OCI-LY3 (cell line): ENCODE measurements at regions not wholly inside any gene's neighbourhood (a gene's known extent, or its start where the extent isn't known, plus 50 kb on each side); places are given as distances from the start of the nearest gene placed in this dataset.

Experiments used
- H2AFZ ChIP-seq: fragments of 200-600, 300-600 bp; shearing (Covaris generic); 2 replicates; pipeline ENCODE4 v1.6.0; 2014; ENCODE audit warnings: antibody characterized with exemption, low read depth, low read length
- H3K27ac ChIP-seq: fragments of 200-600, 300-600 bp; sonication (generic); 2 replicates; pipeline ENCODE4 v1.5.1; 2014; ENCODE audit warnings: mild to moderate bottlenecking, low read length, moderate library complexity, mixed read lengths
- H3K27me3 ChIP-seq: fragments of 200-600, 300-600 bp; sonication (generic); 2 replicates; pipeline ENCODE4 v1.6.1; 2014; ENCODE audit warnings: low read depth, low read length, mixed read lengths
- H3K36me3 ChIP-seq: fragments of 200-600, 300-600 bp; sonication (generic); replicated peaks from 2 replicates; pipeline ENCODE3; 2014; ENCODE audit warnings: low read depth, low read length, mixed read lengths
- H3K4me1 ChIP-seq: fragments of 300-600, 200-600 bp; sonication (generic); 2 replicates; pipeline ENCODE4 v1.6.1; 2014; ENCODE audit warnings: low read length, mixed read lengths
- H3K4me2 ChIP-seq: fragments of 200-600, 300-600 bp; sonication (generic); 2 replicates; pipeline ENCODE4 v1.6.1; 2014; ENCODE audit warnings: low read length, mixed read lengths
- H3K4me3 ChIP-seq: fragments of 300-600, 200-600 bp; sonication (generic); 2 replicates; pipeline ENCODE4 v1.5.1; 2014; ENCODE audit warnings: antibody characterized with exemption, mild to moderate bottlenecking, low read length, moderate library complexity
- H3K79me2 ChIP-seq: fragments of 300-600, 200-600 bp; shearing (Covaris generic); 2 replicates; pipeline ENCODE4 v1.6.1; 2014; ENCODE audit warnings: mild to moderate bottlenecking, low read length, mixed read lengths
- H3K9ac ChIP-seq: fragments of 300-600, 200-600 bp; shearing (Covaris generic); 2 replicates; pipeline ENCODE4 v1.6.0; 2014; ENCODE audit warnings: mild to moderate bottlenecking, low read length, moderate library complexity
- H3K9me3 ChIP-seq: fragments of 200-600, 300-600 bp; shearing (Covaris generic); 2 replicates; pipeline ENCODE4 v1.6.1; 2014; ENCODE audit warnings: low read length, mixed read lengths; ENCODE audit not compliant: insufficient read depth
- H4K20me1 ChIP-seq: fragments of 200-600, 300-600 bp; sonication (generic); 2 replicates; pipeline ENCODE4 v1.6.1; 2016; ENCODE audit warnings: low read length, mixed read lengths; ENCODE audit not compliant: insufficient read depth
- EZH2phosphoT487 ChIP-seq: fragments of 200-600 bp; shearing (Covaris generic); IDR thresholded peaks from 2 replicates; pipeline ENCODE4 v1.6.1; 2018; ENCODE audit warnings: antibody characterized with exemption, mixed run types, low read depth
- TF ChIP-seq, protein P1 (sequence below): fragments of 200-600, 300-600 bp; sonication (generic); IDR thresholded peaks from 2 replicates; pipeline ENCODE4 v1.5.1; 2014; ENCODE audit warnings: antibody characterized with exemption, low read length, low read depth

DNA sequence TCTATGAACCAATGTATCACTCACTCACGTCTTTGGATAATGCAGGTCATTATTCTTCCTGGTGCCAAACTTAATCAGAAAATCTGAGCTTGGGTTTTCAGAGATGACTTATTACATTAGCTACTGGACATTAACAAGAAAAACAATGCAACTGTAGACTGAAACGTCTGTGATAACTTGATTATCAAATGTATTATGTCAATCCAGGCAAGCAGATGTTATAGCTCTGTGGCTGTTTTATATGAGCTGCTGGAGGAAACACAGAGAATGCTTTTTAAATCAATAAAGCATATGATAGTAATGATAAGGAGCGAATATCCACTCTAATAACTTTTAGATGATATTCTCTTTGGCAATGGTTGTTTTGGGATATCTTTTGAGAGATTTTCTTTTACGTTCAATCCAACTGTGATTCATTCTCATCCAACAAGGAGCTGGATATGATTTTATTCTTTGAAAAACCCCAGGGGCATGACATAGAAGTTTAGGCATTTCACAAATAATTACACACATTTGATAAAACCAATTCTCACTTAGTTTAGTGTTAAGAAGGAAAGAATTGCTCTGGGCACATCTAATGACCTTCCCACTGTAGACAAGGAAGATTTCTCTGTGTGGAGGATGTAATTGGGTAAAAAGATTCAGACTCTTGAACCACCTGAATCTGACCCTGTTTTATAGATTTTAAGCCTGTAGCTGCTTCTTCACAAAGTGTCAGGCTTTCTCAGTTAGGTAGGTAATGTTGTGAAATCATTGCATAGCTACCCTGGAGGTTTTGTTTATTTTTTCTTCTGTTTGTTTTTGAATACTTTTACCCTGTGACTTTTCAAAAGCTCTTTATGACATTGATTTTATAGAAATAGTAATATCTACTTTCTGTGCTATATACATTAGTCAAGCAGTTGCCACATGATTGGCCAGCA lies 1124.7 kb downstream of the DNAJB9 start:
- Histone ChIP-seq H2AFZ (no peak overlapping the region), H3K4me1 (no peaks in the 10 kb centered on the region), H3K27ac (no peak overlapping the region), H3K9ac (no peak overlapping the region), H4K20me1 (no peaks in the 10 kb centered on the region), H3K9me3 (no peaks in the 10 kb centered on the region), H3K79me2 (no peaks in the 10 kb centered on the region), H3K4me2 (no peak overlapping the region), H3K4me3 (no peak overlapping the region), H3K27me3 (no peaks in the 10 kb centered on the region), H3K36me3 (no peaks in the 10 kb centered on the region)
- no peak for TF ChIP-seq EZH2phosphoT487
- TF ChIP-seq, protein P1, sequence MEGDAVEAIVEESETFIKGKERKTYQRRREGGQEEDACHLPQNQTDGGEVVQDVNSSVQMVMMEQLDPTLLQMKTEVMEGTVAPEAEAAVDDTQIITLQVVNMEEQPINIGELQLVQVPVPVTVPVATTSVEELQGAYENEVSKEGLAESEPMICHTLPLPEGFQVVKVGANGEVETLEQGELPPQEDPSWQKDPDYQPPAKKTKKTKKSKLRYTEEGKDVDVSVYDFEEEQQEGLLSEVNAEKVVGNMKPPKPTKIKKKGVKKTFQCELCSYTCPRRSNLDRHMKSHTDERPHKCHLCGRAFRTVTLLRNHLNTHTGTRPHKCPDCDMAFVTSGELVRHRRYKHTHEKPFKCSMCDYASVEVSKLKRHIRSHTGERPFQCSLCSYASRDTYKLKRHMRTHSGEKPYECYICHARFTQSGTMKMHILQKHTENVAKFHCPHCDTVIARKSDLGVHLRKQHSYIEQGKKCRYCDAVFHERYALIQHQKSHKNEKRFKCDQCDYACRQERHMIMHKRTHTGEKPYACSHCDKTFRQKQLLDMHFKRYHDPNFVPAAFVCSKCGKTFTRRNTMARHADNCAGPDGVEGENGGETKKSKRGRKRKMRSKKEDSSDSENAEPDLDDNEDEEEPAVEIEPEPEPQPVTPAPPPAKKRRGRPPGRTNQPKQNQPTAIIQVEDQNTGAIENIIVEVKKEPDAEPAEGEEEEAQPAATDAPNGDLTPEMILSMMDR, result no peak

DNA sequence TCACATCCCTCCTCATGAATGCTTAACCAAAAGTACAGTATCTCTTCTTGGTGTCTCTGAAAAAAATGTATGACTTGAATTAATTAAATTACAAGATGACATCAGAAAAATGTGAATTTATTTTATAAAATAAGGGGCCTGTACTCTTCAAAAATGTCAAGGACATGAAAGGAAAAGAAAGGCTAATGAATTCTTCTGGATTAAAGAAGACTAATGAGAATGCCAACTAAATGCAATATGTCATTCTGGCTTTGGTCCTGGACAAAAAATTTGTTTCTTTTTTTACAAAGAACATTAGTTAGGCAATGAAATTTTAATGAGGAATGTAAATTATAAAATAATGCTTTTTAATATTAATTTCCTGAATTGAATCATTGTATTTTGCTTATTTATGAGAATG lies 1125.7 kb downstream of the DNAJB9 start:
- Histone ChIP-seq H4K20me1 (no peaks in the 10 kb centered on the region), H3K27ac (no peak overlapping the region)

DNA sequence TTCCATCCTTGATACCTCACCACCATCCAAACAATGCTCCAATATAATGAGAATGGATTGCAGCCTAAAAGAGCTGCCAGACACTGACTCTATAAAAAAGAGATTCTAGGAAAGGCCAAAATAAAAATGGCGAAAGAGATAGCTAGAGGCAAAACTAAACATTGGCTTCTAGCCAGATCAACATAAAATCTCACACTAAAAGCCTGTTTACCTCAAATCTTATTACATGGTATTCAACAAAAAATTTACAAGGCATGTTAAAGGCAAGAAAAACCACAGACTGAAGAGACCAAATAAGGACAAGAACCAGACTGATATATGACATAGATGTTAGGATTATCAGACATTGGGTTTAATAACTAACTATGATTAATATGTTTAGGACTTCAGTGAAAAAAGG lies 1127.0 kb downstream of the DNAJB9 start:
- Histone ChIP-seq H3K36me3 (no peaks in the 10 kb centered on the region), H3K4me1 (no peaks in the 10 kb centered on the region), H3K4me2 (no peak overlapping the region), H4K20me1 (no peaks in the 10 kb centered on the region), H3K9ac (no peak overlapping the region), H3K9me3 (no peaks in the 10 kb centered on the region), H3K4me3 (no peak overlapping the region), H2AFZ (no peak overlapping the region), H3K27me3 (no peaks in the 10 kb centered on the region), H3K79me2 (no peaks in the 10 kb centered on the region), H3K27ac (no peak overlapping the region)
- TF ChIP-seq EZH2phosphoT487, result no peak
- TF ChIP-seq, protein P1, result no peak

More for the DNA sequence above, 1125.7 kb downstream of the DNAJB9 start:
- no peaks in the 10 kb centered on the region for H3K9me3 ChIP-seq
- H3K27me3 ChIP-seq, result no peaks in the 10 kb centered on the region
- H3K4me3 ChIP-seq, result no peak overlapping the region
- no peaks in the 10 kb centered on the region for H3K36me3 ChIP-seq
- H3K9ac ChIP-seq, result no peak overlapping the region
- no peaks in the 10 kb centered on the region for H3K4me1 ChIP-seq
- H3K4me2 ChIP-seq, result no peak overlapping the region
- no peak overlapping the region for H2AFZ ChIP-seq
- no peaks in the 10 kb centered on the region for H3K79me2 ChIP-seq
- no peak for TF ChIP-seq EZH2phosphoT487
- TF ChIP-seq, protein P1, result no peak

DNA sequence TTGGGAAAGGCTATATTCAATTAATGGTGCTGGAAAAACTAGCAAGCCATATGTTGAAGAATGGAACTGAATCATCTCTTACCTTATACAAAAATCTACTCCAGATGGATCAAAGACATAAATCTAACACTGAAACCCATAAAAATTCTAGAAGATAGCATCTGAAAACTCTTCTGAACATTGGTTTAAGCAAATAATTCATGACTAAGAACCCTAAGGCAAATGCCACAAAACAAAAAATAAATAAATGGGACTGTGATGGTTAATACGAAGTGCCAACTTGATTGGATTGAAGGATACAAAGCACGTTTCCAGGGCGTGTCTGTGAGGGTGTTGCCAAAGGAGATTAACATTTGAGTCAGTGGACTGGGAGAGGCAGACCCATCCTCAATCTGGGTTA lies 1130.0 kb downstream of the DNAJB9 start:
- Histone ChIP-seq H3K36me3 (no peaks in the 10 kb centered on the region), H3K4me2 (no peak overlapping the region), H3K27me3 (no peaks in the 10 kb centered on the region), H3K4me1 (no peaks in the 10 kb centered on the region), H3K4me3 (no peak overlapping the region), H3K79me2 (no peaks in the 10 kb centered on the region), H4K20me1 (no peaks in the 10 kb centered on the region), H3K9me3 (no peaks in the 10 kb centered on the region), H2AFZ (no peak overlapping the region), H3K9ac (no peak overlapping the region), H3K27ac (no peak overlapping the region)
- no peak for TF ChIP-seq EZH2phosphoT487
- TF ChIP-seq, protein P1, result no peak
